ENCODE measurements at regions not wholly inside any gene's neighbourhood (a gene's known extent, or its start where the extent isn't known, plus 50 kb on each side); places are given as distances from the start of the nearest gene placed in this dataset.
"Not testable (repeated sequence)": the region's sequence is repeated elsewhere in the genome, so short reads cannot be mapped to it uniquely, and the experiment has no call there.

GRCh38 chr15:62500325-62500724, 335.2 kb upstream of the C2CD4B start:
- Mint-ChIP-seq H3K27ac (no peak overlapping the region), H3K36me3 (no peaks in the 10 kb centered on the region), H3K4me3 (no peak overlapping the region), H3K27me3 (no peaks in the 10 kb centered on the region), H3K9me3 (no peaks in the 10 kb centered on the region), H3K4me1 (no peaks in the 10 kb centered on the region)
- no peak for DNase-seq

- H3K4me1 Mint-ChIP-seq = no peaks in the 10 kb centered on the region
- no peak overlapping the region for H3K4me3 Mint-ChIP-seq
- no peaks in the 10 kb centered on the region for H3K27me3 Mint-ChIP-seq
- no peaks in the 10 kb centered on the region for H3K9me3 Mint-ChIP-seq
- DNase-seq = no peak
- no peak overlapping the region for H3K27ac Mint-ChIP-seq
- H3K36me3 Mint-ChIP-seq = no peaks in the 10 kb centered on the region
Observed at GRCh38 chr15:62502451-62502850, 337.4 kb upstream of the C2CD4B start.

- Mint-ChIP-seq H3K9me3 (no peaks in the 10 kb centered on the region), H3K4me3 (no peak overlapping the region), H3K36me3 (no peaks in the 10 kb centered on the region), H3K27ac (no peak overlapping the region), H3K27me3 (no peaks in the 10 kb centered on the region), H3K4me1 (no peaks in the 10 kb centered on the region)
- no peak for DNase-seq
Observed at GRCh38 chr15:62503451-62503850, 338.4 kb upstream of the C2CD4B start.

GRCh38 chr15:62505762-62506161, 340.7 kb upstream of the C2CD4B start:
- H3K27me3 Mint-ChIP-seq = peaks cover 4% of the 10 kb centered on the region
- H3K36me3 Mint-ChIP-seq = no peaks in the 10 kb centered on the region

GRCh38 chr15:62506217-62506805, 341.2 kb upstream of the C2CD4B start:
- H3K27ac Mint-ChIP-seq = no peak overlapping the region
- H3K4me1 Mint-ChIP-seq = no peaks in the 10 kb centered on the region
- H3K9me3 Mint-ChIP-seq = no peaks in the 10 kb centered on the region
- no peak overlapping the region for H3K4me3 Mint-ChIP-seq
- no peaks in the 10 kb centered on the region for H3K36me3 Mint-ChIP-seq
- peaks cover 5% of the 10 kb centered on the region for H3K27me3 Mint-ChIP-seq
- DNase-seq = no peak

More at GRCh38 chr15:62505762-62506161, 340.7 kb upstream of the C2CD4B start:
- Mint-ChIP-seq H3K27ac (no peak overlapping the region), H3K9me3 (no peaks in the 10 kb centered on the region), H3K4me3 (no peak overlapping the region), H3K4me1 (no peaks in the 10 kb centered on the region)
- DNase-seq = no peak

- H3K27me3 Mint-ChIP-seq = peaks cover 8% of the 10 kb centered on the region
- DNase-seq = no peak
- no peak overlapping the region for H3K4me3 Mint-ChIP-seq
- H3K9me3 Mint-ChIP-seq = no peaks in the 10 kb centered on the region
- no peaks in the 10 kb centered on the region for H3K4me1 Mint-ChIP-seq
- no peaks in the 10 kb centered on the region for H3K36me3 Mint-ChIP-seq
- H3K27ac Mint-ChIP-seq = no peak overlapping the region
Observed at GRCh38 chr15:62509395-62509958, 344.4 kb upstream of the C2CD4B start.

GRCh38 chr15:62510791-62511190, 345.7 kb upstream of the C2CD4B start:
- Mint-ChIP-seq H3K9me3 (no peaks in the 10 kb centered on the region), H3K36me3 (no peaks in the 10 kb centered on the region), H3K4me3 (no peak overlapping the region), H3K27me3 (peaks cover 20% of the 10 kb centered on the region), H3K4me1 (no peaks in the 10 kb centered on the region), H3K27ac (no peak overlapping the region)
- DNase-seq = no peak

- no peaks in the 10 kb centered on the region for H3K4me1 Mint-ChIP-seq
- H3K9me3 Mint-ChIP-seq = no peaks in the 10 kb centered on the region
- no peak overlapping the region for H3K4me3 Mint-ChIP-seq
- no peaks in the 10 kb centered on the region for H3K36me3 Mint-ChIP-seq
- H3K27ac Mint-ChIP-seq = no peak overlapping the region
- peaks cover 32% of the 10 kb centered on the region for H3K27me3 Mint-ChIP-seq
- no peak for DNase-seq
Observed at GRCh38 chr15:62512904-62513303, 347.8 kb upstream of the C2CD4B start.

GRCh38 chr15:62513893-62514292, 348.8 kb upstream of the C2CD4B start:
- H3K4me3 Mint-ChIP-seq = no peak overlapping the region
- H3K27ac Mint-ChIP-seq = no peak overlapping the region
- no peaks in the 10 kb centered on the region for H3K4me1 Mint-ChIP-seq
- H3K36me3 Mint-ChIP-seq = no peaks in the 10 kb centered on the region
- no peak for DNase-seq
- no peaks in the 10 kb centered on the region for H3K9me3 Mint-ChIP-seq
- H3K27me3 Mint-ChIP-seq = peaks cover 35% of the 10 kb centered on the region

GRCh38 chr15:62515696-62516395, 350.8 kb upstream of the C2CD4B start:
- Mint-ChIP-seq H3K4me1 (peaks cover 7% of the 10 kb centered on the region), H3K27me3 (peaks cover 37% of the 10 kb centered on the region), H3K4me3 (no peak overlapping the region), H3K36me3 (no peaks in the 10 kb centered on the region), H3K27ac (no peak overlapping the region), H3K9me3 (no peaks in the 10 kb centered on the region)
- no peak for DNase-seq

- Mint-ChIP-seq H3K4me1 (peaks cover 7% of the 10 kb centered on the region), H3K4me3 (no peak overlapping the region), H3K27ac (no peak overlapping the region), H3K9me3 (no peaks in the 10 kb centered on the region), H3K36me3 (no peaks in the 10 kb centered on the region), H3K27me3 (peaks cover 45% of the 10 kb centered on the region)
- DNase-seq = no peak
Observed at GRCh38 chr15:62517541-62517940, 352.5 kb upstream of the C2CD4B start.

- H3K4me3 Mint-ChIP-seq, H3K4me1 Mint-ChIP-seq, H3K36me3 Mint-ChIP-seq, H3K27ac Mint-ChIP-seq, DNase-seq, H3K9me3 Mint-ChIP-seq: not testable (repeated sequence)
- peaks cover 53% of the 10 kb centered on the region for H3K27me3 Mint-ChIP-seq
Observed at GRCh38 chr15:62518666-62519065, 353.6 kb upstream of the C2CD4B start.

- DNase-seq = no peak
- Mint-ChIP-seq H3K27me3 (peaks cover 49% of the 10 kb centered on the region), H3K4me1 (peaks cover 7% of the 10 kb centered on the region), H3K27ac (no peak overlapping the region), H3K9me3 (no peaks in the 10 kb centered on the region), H3K4me3 (no peak overlapping the region), H3K36me3 (no peaks in the 10 kb centered on the region)
Observed at GRCh38 chr15:62519900-62520299, 354.8 kb upstream of the C2CD4B start.

GRCh38 chr15:62520887-62521286, 355.8 kb upstream of the C2CD4B start:
- Mint-ChIP-seq H3K9me3 (no peaks in the 10 kb centered on the region), H3K27ac (no peak overlapping the region), H3K4me3 (no peak overlapping the region), H3K27me3 (peaks cover 39% of the 10 kb centered on the region), H3K36me3 (no peaks in the 10 kb centered on the region), H3K4me1 (peaks cover 7% of the 10 kb centered on the region)
- DNase-seq = no peak

GRCh38 chr15:62521396-62521795, 356.3 kb upstream of the C2CD4B start:
- Mint-ChIP-seq H3K36me3 (no peaks in the 10 kb centered on the region), H3K4me3 (no peak overlapping the region), H3K27me3 (peaks cover 39% of the 10 kb centered on the region), H3K9me3 (no peaks in the 10 kb centered on the region), H3K4me1 (peaks cover 7% of the 10 kb centered on the region), H3K27ac (no peak overlapping the region)
- DNase-seq = no peak

GRCh38 chr15:62524848-62525247, 359.8 kb upstream of the C2CD4B start:
- Mint-ChIP-seq H3K4me3 (no peak overlapping the region), H3K4me1 (peaks cover 5% of the 10 kb centered on the region), H3K36me3 (no peaks in the 10 kb centered on the region), H3K9me3 (no peaks in the 10 kb centered on the region), H3K27ac (no peak overlapping the region), H3K27me3 (peaks cover 25% of the 10 kb centered on the region)
- DNase-seq = no peak

All from activated naive CD8-positive, alpha-beta T cell treated with anti-CD3 and anti-CD28 coated beads for 36 hours (primary cell).